G401 (cell line): ENCODE measurements at regions not wholly inside any gene's neighbourhood (a gene's known extent, or its start where the extent isn't known, plus 50 kb on each side); places are given as distances from the start of the nearest gene placed in this dataset.

Experiments
- DNase-seq: peaks from one replicate; pipeline ENCODE4 v3.0.0-alpha.2; 2015; ENCODE audit warnings: low spot score
- in situ Hi-C: cut with HindIII; loops from 2 replicates; pipeline ENCODE4 v1.10.0; 2016; ENCODE audit warnings: low sequenced_read_pairs, mixed read lengths

- no peak for DNase-seq
- in situ Hi-C loops = no loop called here
These were observed 195.6 kb upstream of the GLI3 start for GRCh38 chr7:42432644-42433043.

- in situ Hi-C loops = no loop called here
- DNase-seq = no peak
These were observed 194.9 kb upstream of the GLI3 start for GRCh38 chr7:42431873-42432272.

GRCh38 chr7:42429339-42429738, 192.3 kb upstream of the GLI3 start:
- no peak for DNase-seq
- in situ Hi-C loops = no loop called here

GRCh38 chr7:42426163-42426562, 189.2 kb upstream of the GLI3 start:
- no peak for DNase-seq

GRCh38 chr7:42414941-42415505, 178.0 kb upstream of the GLI3 start:
- in situ Hi-C loops = no loop called here
- DNase-seq = no peak

More at GRCh38 chr7:42426163-42426562, 189.2 kb upstream of the GLI3 start:
- in situ Hi-C loops = no loop called here

- DNase-seq = no peak
- in situ Hi-C loops = no loop called here
These were observed 177.0 kb upstream of the GLI3 start for GRCh38 chr7:42414028-42414427.

- in situ Hi-C loops = no loop called here
- no peak for DNase-seq
These were observed 172.3 kb upstream of the GLI3 start for GRCh38 chr7:42409296-42409695.

- in situ Hi-C loops = no loop called here
- no peak for DNase-seq
These were observed 170.8 kb upstream of the GLI3 start for GRCh38 chr7:42407833-42408232.

GRCh38 chr7:42407021-42407710, 170.2 kb upstream of the GLI3 start:
- in situ Hi-C loops = no loop called here
- DNase-seq = peak; percentile 34

GRCh38 chr7:42406358-42406757, 169.3 kb upstream of the GLI3 start:
- in situ Hi-C loops = no loop called here
- no peak for DNase-seq

- no peak for DNase-seq
- in situ Hi-C loops = no loop called here
These were observed 168.8 kb upstream of the GLI3 start for GRCh38 chr7:42405782-42406181.

- in situ Hi-C loops = no loop called here
These were observed 166.8 kb upstream of the GLI3 start for GRCh38 chr7:42403831-42404230.

GRCh38 chr7:42400961-42401360, 164.0 kb upstream of the GLI3 start:
- in situ Hi-C loops = no loop called here
- peak; percentile 87 for DNase-seq

More at GRCh38 chr7:42403831-42404230, 166.8 kb upstream of the GLI3 start:
- DNase-seq = no peak

GRCh38 chr7:42400211-42400772, 163.3 kb upstream of the GLI3 start:
- in situ Hi-C loops = no loop called here
- DNase-seq = peak; percentile 16

GRCh38 chr7:42395607-42396006, 158.6 kb upstream of the GLI3 start:
- DNase-seq = peak; percentile 16
- in situ Hi-C loops = no loop called here

- in situ Hi-C loops = no loop called here
- DNase-seq = no peak
These were observed 155.8 kb upstream of the GLI3 start for GRCh38 chr7:42392826-42393225.

GRCh38 chr7:42389697-42390096, 152.7 kb upstream of the GLI3 start:
- DNase-seq = no peak
- in situ Hi-C loops = no loop called here

- DNase-seq = no peak
- in situ Hi-C loops = no loop called here
These were observed 148.9 kb upstream of the GLI3 start for GRCh38 chr7:42385912-42386311.

- no peak for DNase-seq
- in situ Hi-C loops = no loop called here
These were observed 144.2 kb upstream of the GLI3 start for GRCh38 chr7:42381161-42381560.

- DNase-seq = no peak
- in situ Hi-C loops = no loop called here
These were observed 143.4 kb upstream of the GLI3 start for GRCh38 chr7:42380401-42380800.

GRCh38 chr7:42378149-42378548, 141.1 kb upstream of the GLI3 start:
- no peak for DNase-seq

More at GRCh38 chr7:42378149-42378548, 141.1 kb upstream of the GLI3 start:
- in situ Hi-C loops = no loop called here
